ENCODE measurements at regions not wholly inside any gene's neighbourhood (a gene's known extent, or its start where the extent isn't known, plus 50 kb on each side); places are given as distances from the start of the nearest gene placed in this dataset.

DNA sequence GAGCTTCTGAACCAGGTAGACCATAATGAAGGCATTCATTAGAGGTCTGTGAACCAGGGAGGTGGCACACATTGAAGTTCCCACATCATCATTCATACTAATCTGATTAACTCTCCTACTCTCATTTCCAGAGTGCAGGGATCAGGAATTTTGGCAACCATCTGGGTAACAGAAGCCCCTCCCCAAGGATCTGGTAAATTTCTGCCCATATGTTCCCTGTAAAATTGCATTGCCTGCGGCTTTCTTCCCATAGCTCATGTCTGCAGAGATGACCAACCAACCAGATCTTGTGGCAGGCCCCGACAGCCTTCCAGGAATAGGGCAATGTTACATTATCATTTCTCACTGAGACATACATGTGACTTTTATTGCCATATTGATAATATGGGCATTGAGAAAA lies 111.4 kb upstream of the CHL1 start:
- Histone ChIP-seq H3K36me3 (ENCODE audit: control insufficient read depth in 3 of 3, insufficient read depth in 2 of 3, low read depth in 1 of 3, low read length in 3 of 3) (no peaks in the 10 kb centered on the region), H3K27me3 (ENCODE audit: control insufficient read depth in 3 of 3, insufficient read depth in 3 of 3, low read length in 3 of 3) (no peaks in the 10 kb centered on the region), H3K4me3 (ENCODE audit: low read depth in 1 of 3, low read length in 3 of 3) (no peak overlapping the region), H3K27ac (ENCODE audit: low read depth in 1 of 3, low read length in 2 of 3) (no peak overlapping the region), H3K4me1 (ENCODE audit: control insufficient read depth in 3 of 3, insufficient read depth in 2 of 3, low read depth in 1 of 3, low read length in 2 of 3) (no peaks in the 10 kb centered on the region), H3K9me3 (ENCODE audit: control insufficient read depth in 2 of 2, insufficient read depth in 1 of 2, low read depth in 1 of 2, low read length in 1 of 2) (peaks cover 0 to 2% of the 10 kb centered on the region in 2 donors)
- FAIRE-seq, result no peak
- DNase-seq, result no peak
- WGBS, 3 donors, result 77 to 92% (median 79%) methylated on average over 2 of the region's 2 CpGs

DNA sequence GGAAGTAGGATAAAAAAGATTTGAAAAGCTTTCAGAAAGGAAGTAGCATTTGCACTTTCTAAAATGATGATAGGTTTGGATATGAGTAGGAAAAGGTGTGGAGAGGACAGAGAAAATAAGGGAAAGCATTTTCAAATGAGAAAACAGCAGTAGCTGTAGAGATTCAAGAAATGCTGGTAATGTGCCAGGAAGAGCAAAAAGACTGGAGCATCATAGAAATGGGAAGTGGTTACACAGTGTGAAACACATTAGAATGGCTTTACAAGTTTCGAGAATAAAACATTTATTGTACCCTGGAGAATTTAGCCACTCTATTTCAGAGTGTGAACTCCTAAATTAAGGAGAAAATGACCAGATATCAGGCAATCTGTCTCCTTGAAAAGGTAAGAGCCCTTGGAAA lies 108.3 kb upstream of the CHL1 start:
- Histone ChIP-seq H3K4me3 (ENCODE audit: low read depth in 1 of 3, low read length in 3 of 3) (no peak overlapping the region), H3K9me3 (ENCODE audit: control insufficient read depth in 2 of 2, insufficient read depth in 1 of 2, low read depth in 1 of 2, low read length in 1 of 2) (peaks cover 0 to 2% of the 10 kb centered on the region in 2 donors), H3K4me1 (ENCODE audit: control insufficient read depth in 3 of 3, insufficient read depth in 2 of 3, low read depth in 1 of 3, low read length in 2 of 3) (no peaks in the 10 kb centered on the region), H3K27me3 (ENCODE audit: control insufficient read depth in 3 of 3, insufficient read depth in 3 of 3, low read length in 3 of 3) (no peaks in the 10 kb centered on the region), H3K27ac (ENCODE audit: low read depth in 1 of 3, low read length in 2 of 3) (no peak overlapping the region), H3K36me3 (ENCODE audit: control insufficient read depth in 3 of 3, insufficient read depth in 2 of 3, low read depth in 1 of 3, low read length in 3 of 3) (no peaks in the 10 kb centered on the region)
- 61 to 82% (median 78%) methylated on average over 1 of the region's 1 CpG for WGBS, 3 donors
- FAIRE-seq, result no peak
- DNase-seq, result no peak

DNA sequence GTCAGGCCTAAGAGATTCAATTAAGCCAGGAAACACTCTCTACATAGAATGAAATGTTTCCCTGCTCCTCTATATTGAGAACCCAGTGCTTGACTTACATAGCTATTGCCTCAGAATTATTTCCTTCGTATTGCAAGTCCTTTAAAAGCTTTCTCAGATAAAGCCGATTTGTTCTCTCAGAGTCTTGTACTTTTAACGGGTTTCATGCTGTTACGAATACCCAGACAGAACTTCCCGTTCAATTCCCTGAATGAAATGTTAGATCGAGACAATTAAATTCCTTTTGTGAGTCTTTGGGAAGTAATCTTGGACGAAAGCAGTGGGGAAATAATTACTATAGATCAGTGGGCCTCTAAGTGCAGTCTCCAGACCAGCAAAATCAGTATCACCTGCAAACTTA lies 102.8 kb upstream of the CHL1 start:
- H3K9me3 ChIP-seq (ENCODE audit: control insufficient read depth in 2 of 2, insufficient read depth in 1 of 2, low read depth in 1 of 2, low read length in 1 of 2), result no peaks in the 10 kb centered on the region
- 89 to 92% (median 91%) methylated on average over 7 of the region's 7 CpGs for WGBS, 3 donors

DNA sequence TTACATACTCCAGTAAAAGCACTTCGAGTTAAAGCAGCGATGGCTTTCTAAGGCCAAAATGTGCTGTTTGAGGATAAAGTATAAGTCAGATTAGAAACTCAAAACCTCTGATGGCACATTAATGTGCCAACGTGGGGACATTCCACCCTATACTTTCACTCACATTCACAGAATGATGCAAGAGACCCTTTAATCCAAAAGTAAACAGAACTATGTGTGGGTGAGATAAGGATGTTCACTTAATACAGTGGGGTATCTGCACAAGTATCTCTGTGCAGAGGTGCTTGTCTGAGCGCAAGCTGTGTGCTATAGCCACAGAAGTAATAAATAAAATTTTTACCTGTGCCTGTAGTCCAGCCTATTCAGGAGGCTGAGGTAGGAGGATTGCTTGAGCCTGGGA lies 100.3 kb upstream of the CHL1 start:
- FAIRE-seq (no peak), DNase-seq (no peak)
- no peaks in the 10 kb centered on the region for H3K27me3 ChIP-seq (ENCODE audit: control insufficient read depth in 3 of 3, insufficient read depth in 3 of 3, low read length in 3 of 3)
- no peak overlapping the region for H3K27ac ChIP-seq (ENCODE audit: low read depth in 1 of 3, low read length in 2 of 3)
- WGBS, 3 donors, result 72 to 79% (median 79%) methylated on average over 4 of the region's 4 CpGs
- no peaks in the 10 kb centered on the region for H3K36me3 ChIP-seq (ENCODE audit: control insufficient read depth in 3 of 3, insufficient read depth in 2 of 3, low read depth in 1 of 3, low read length in 3 of 3)
- no peaks in the 10 kb centered on the region for H3K9me3 ChIP-seq (ENCODE audit: control insufficient read depth in 2 of 2, insufficient read depth in 1 of 2, low read depth in 1 of 2, low read length in 1 of 2)
- H3K4me3 ChIP-seq (ENCODE audit: low read depth in 1 of 3, low read length in 3 of 3), result no peak overlapping the region
- H3K4me1 ChIP-seq (ENCODE audit: control insufficient read depth in 3 of 3, insufficient read depth in 2 of 3, low read depth in 1 of 3, low read length in 2 of 3), result no peaks in the 10 kb centered on the region

More for the DNA sequence above, 102.8 kb upstream of the CHL1 start:
- no peaks in the 10 kb centered on the region for H3K27me3 ChIP-seq (ENCODE audit: control insufficient read depth in 3 of 3, insufficient read depth in 3 of 3, low read length in 3 of 3)
- DNase-seq (no peak), FAIRE-seq (no peak)
- no peaks in the 10 kb centered on the region for H3K36me3 ChIP-seq (ENCODE audit: control insufficient read depth in 3 of 3, insufficient read depth in 2 of 3, low read depth in 1 of 3, low read length in 3 of 3)
- H3K4me1 ChIP-seq (ENCODE audit: control insufficient read depth in 3 of 3, insufficient read depth in 2 of 3, low read depth in 1 of 3, low read length in 2 of 3), result no peaks in the 10 kb centered on the region
- H3K4me3 ChIP-seq (ENCODE audit: low read depth in 1 of 3, low read length in 3 of 3), result no peak overlapping the region
- no peak overlapping the region for H3K27ac ChIP-seq (ENCODE audit: low read depth in 1 of 3, low read length in 2 of 3)

DNA sequence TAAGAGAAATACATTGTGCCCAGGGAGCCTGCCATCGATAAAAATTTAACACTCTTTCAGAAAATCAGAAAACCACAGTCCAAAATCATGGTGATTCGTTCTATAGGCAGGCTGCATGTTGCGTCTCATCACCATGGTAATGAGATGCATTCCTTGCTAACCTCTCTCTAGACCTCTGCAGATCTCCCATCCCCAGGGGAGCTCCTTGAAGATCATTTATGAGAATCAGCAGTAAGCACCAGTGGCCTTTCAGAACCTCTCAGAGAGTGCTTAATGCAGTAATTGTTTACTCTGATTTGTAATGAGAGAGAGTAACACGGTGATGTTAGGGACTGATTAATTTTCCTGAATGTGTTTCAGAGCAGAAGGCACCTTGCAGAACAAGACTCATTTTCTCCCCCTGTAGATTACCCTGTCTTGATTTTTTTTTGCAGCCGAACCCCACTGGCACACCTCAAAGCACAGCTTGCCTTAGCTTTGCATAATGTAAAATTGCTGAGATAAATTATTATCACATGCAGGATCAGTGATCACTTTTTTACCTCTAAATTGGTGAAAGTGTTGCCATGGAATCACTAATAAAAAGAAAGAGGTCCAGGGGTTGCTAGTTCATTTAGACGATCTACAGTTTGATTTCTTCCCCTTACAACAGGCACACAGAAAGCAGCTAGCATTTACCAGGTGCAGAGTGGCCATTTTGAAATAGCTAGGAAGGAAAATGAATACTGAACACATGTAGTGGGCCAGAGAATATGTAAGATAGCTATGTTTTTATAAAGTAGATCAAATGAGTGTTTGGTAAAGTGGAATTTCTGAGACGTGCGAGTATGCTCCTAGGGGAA lies 98.9 kb upstream of the CHL1 start:
- Histone ChIP-seq H3K4me3 (ENCODE audit: low read depth in 1 of 3, low read length in 3 of 3) (no peak overlapping the region), H3K27ac (ENCODE audit: low read depth in 1 of 3, low read length in 2 of 3) (no peak overlapping the region), H3K36me3 (ENCODE audit: control insufficient read depth in 3 of 3, insufficient read depth in 2 of 3, low read depth in 1 of 3, low read length in 3 of 3) (no peaks in the 10 kb centered on the region), H3K9me3 (ENCODE audit: control insufficient read depth in 2 of 2, insufficient read depth in 1 of 2, low read depth in 1 of 2, low read length in 1 of 2) (no peaks in the 10 kb centered on the region), H3K27me3 (ENCODE audit: control insufficient read depth in 3 of 3, insufficient read depth in 3 of 3, low read length in 3 of 3) (no peaks in the 10 kb centered on the region), H3K4me1 (ENCODE audit: control insufficient read depth in 3 of 3, insufficient read depth in 2 of 3, low read depth in 1 of 3, low read length in 2 of 3) (no peaks in the 10 kb centered on the region)
- FAIRE-seq, result no peak
- WGBS, 3 donors, result 71 to 82% (median 76%) methylated on average over 8 of the region's 8 CpGs
- no peak for DNase-seq

- FAIRE-seq (no peak), DNase-seq (no peak)
- no peak overlapping the region for H3K4me3 ChIP-seq (ENCODE audit: low read depth in 1 of 3, low read length in 3 of 3)
- H3K4me1 ChIP-seq (ENCODE audit: control insufficient read depth in 3 of 3, insufficient read depth in 2 of 3, low read depth in 1 of 3, low read length in 2 of 3), result no peaks in the 10 kb centered on the region
- H3K36me3 ChIP-seq (ENCODE audit: control insufficient read depth in 3 of 3, insufficient read depth in 2 of 3, low read depth in 1 of 3, low read length in 3 of 3), result no peaks in the 10 kb centered on the region
- no peaks in the 10 kb centered on the region for H3K27me3 ChIP-seq (ENCODE audit: control insufficient read depth in 3 of 3, insufficient read depth in 3 of 3, low read length in 3 of 3)
- no peaks in the 10 kb centered on the region for H3K9me3 ChIP-seq (ENCODE audit: control insufficient read depth in 2 of 2, insufficient read depth in 1 of 2, low read depth in 1 of 2, low read length in 1 of 2)
- 46 to 60% (median 50%) methylated on average over 5 of the region's 5 CpGs for WGBS, 3 donors
- no peak overlapping the region for H3K27ac ChIP-seq (ENCODE audit: low read depth in 1 of 3, low read length in 2 of 3)
These were observed 98.3 kb upstream of the CHL1 start for GRCh38 chr3:98259-98654.

GRCh38 chr3:99506-99905 lies 97.1 kb upstream of the CHL1 start:
- FAIRE-seq, result no peak
- no peak for DNase-seq
- Histone ChIP-seq H3K27me3 (ENCODE audit: control insufficient read depth in 3 of 3, insufficient read depth in 3 of 3, low read length in 3 of 3) (no peaks in the 10 kb centered on the region), H3K36me3 (ENCODE audit: control insufficient read depth in 3 of 3, insufficient read depth in 2 of 3, low read depth in 1 of 3, low read length in 3 of 3) (no peaks in the 10 kb centered on the region), H3K9me3 (ENCODE audit: control insufficient read depth in 2 of 2, insufficient read depth in 1 of 2, low read depth in 1 of 2, low read length in 1 of 2) (no peaks in the 10 kb centered on the region), H3K4me1 (ENCODE audit: control insufficient read depth in 3 of 3, insufficient read depth in 2 of 3, low read depth in 1 of 3, low read length in 2 of 3) (no peaks in the 10 kb centered on the region), H3K4me3 (ENCODE audit: low read depth in 1 of 3, low read length in 3 of 3) (no peak overlapping the region), H3K27ac (ENCODE audit: low read depth in 1 of 3, low read length in 2 of 3) (no peak overlapping the region)
- 21 to 47% (median 46%) methylated on average over 5 of the region's 5 CpGs for WGBS, 3 donors

DNA sequence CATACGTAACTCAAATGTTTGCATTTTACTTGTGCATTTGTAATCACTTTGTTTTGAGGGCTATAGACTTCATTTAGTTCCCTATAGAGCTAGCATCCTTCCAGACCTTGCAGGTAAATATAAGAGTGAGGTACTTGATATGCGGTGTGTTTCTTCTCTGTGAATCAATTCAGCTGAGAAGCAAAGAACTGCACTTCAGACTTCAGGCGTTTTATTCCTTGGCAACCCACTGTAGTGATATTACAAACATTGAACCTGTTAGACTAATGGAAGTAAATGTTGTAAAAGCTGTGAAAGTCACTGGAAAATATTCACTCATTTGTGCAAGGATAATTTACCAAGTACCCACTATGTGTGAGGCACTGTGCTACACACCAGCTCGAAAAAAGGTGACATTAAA lies 94.1 kb upstream of the CHL1 start:
- no peaks in the 10 kb centered on the region for H3K9me3 ChIP-seq (ENCODE audit: control insufficient read depth in 2 of 2, insufficient read depth in 1 of 2, low read depth in 1 of 2, low read length in 1 of 2)
- H3K27me3 ChIP-seq (ENCODE audit: control insufficient read depth in 3 of 3, insufficient read depth in 3 of 3, low read length in 3 of 3), result no peaks in the 10 kb centered on the region
- no peaks in the 10 kb centered on the region for H3K36me3 ChIP-seq (ENCODE audit: control insufficient read depth in 3 of 3, insufficient read depth in 2 of 3, low read depth in 1 of 3, low read length in 3 of 3)
- 43 to 67% (median 52%) methylated on average over 4 of the region's 4 CpGs for WGBS, 3 donors
- H3K4me1 ChIP-seq (ENCODE audit: control insufficient read depth in 3 of 3, insufficient read depth in 2 of 3, low read depth in 1 of 3, low read length in 2 of 3), result no peaks in the 10 kb centered on the region
- no peak overlapping the region for H3K4me3 ChIP-seq (ENCODE audit: low read depth in 1 of 3, low read length in 3 of 3)
- DNase-seq (peak in 1 of 2 donors; percentile 5), FAIRE-seq (no peak)
- no peak overlapping the region for H3K27ac ChIP-seq (ENCODE audit: low read depth in 1 of 3, low read length in 2 of 3)

- 59 to 88% (median 77%) methylated on average over 2 of the region's 2 CpGs for WGBS, 3 donors
- FAIRE-seq, result no peak
- DNase-seq, result no peak
These were observed 92.6 kb upstream of the CHL1 start for GRCh38 chr3:103991-104390.

More at GRCh38 chr3:103991-104390, 92.6 kb upstream of the CHL1 start:
- Histone ChIP-seq H3K4me3 (ENCODE audit: low read depth in 1 of 3, low read length in 3 of 3) (no peak overlapping the region), H3K36me3 (ENCODE audit: control insufficient read depth in 3 of 3, insufficient read depth in 2 of 3, low read depth in 1 of 3, low read length in 3 of 3) (no peaks in the 10 kb centered on the region), H3K27ac (ENCODE audit: low read depth in 1 of 3, low read length in 2 of 3) (no peak overlapping the region), H3K4me1 (ENCODE audit: control insufficient read depth in 3 of 3, insufficient read depth in 2 of 3, low read depth in 1 of 3, low read length in 2 of 3) (no peaks in the 10 kb centered on the region), H3K9me3 (ENCODE audit: control insufficient read depth in 2 of 2, insufficient read depth in 1 of 2, low read depth in 1 of 2, low read length in 1 of 2) (no peaks in the 10 kb centered on the region), H3K27me3 (ENCODE audit: control insufficient read depth in 3 of 3, insufficient read depth in 3 of 3, low read length in 3 of 3) (no peaks in the 10 kb centered on the region)
